Aorta (tissue), 5 donors: ENCODE measurements at regions not wholly inside any gene's neighbourhood (a gene's known extent, or its start where the extent isn't known, plus 50 kb on each side); places are given as distances from the start of the nearest gene placed in this dataset.
A peak's percentile ranks its signal among the peaks of the same experiment; 100 is the strongest.
"Not testable (repeated sequence)": the region's sequence is repeated elsewhere in the genome, so short reads cannot be mapped to it uniquely, and the experiment has no call there.

Source experiments
- ATAC-seq: fragments of 200-7000 bp; cut with Tn5 transposase; one replicate; pipeline ENCODE4 v1.9.1; 2022; ENCODE audit warnings: moderate library complexity; ENCODE audit not compliant: low FRiP score
- DNase-seq, 2 donors: peaks; one replicate each; pipeline ENCODE4 v3.0.0-alpha.2; 2020
- H3K27ac ChIP-seq, 2 donors: one replicate each; pipeline ENCODE4 v1.5.1; 2013; ENCODE audit warnings: low read length in 2 of 2, mild to moderate bottlenecking in 2 of 2, moderate library complexity in 2 of 2, control low read depth in 1 of 2, inconsistent platforms in 1 of 2, low read depth in 1 of 2
- H3K27me3 ChIP-seq, 2 donors: one replicate each; pipeline ENCODE4 v1.6.1; 2013; ENCODE audit warnings: control low read depth in 1 of 2, low read length in 1 of 2, mild to moderate bottlenecking in 1 of 2, moderate library complexity in 1 of 2; ENCODE audit not compliant: insufficient read depth in 2 of 2, control insufficient read depth in 1 of 2
- H3K36me3 ChIP-seq, 2 donors: one replicate each; pipeline ENCODE4 v1.6.1; 2013; ENCODE audit warnings: control low read depth in 1 of 2, low read length in 1 of 2, mild to moderate bottlenecking in 1 of 2; ENCODE audit not compliant: insufficient read depth in 2 of 2, control insufficient read depth in 1 of 2
- H3K4me1 ChIP-seq, 2 donors: one replicate each; pipeline ENCODE4 v1.6.1; 2013; ENCODE audit warnings: low read length in 2 of 2, control low read depth in 1 of 2, mild to moderate bottlenecking in 1 of 2, moderate library complexity in 1 of 2; ENCODE audit not compliant: insufficient read depth in 2 of 2, control insufficient read depth in 1 of 2
- H3K4me3 ChIP-seq, 2 donors: one replicate each; pipeline ENCODE4 v1.5.1; 2013; ENCODE audit warnings: low read length in 2 of 2, control low read depth in 1 of 2, mild to moderate bottlenecking in 1 of 2
- H3K9me3 ChIP-seq: one replicate; pipeline ENCODE4 v1.6.1; 2013; ENCODE audit warnings: mild to moderate bottlenecking, low read length; ENCODE audit not compliant: control insufficient read depth
- WGBS, 2 donors: extraction: QIAGEN DNeasy Blood & Tissue Kit; methylation state at CpG; one replicate each; pipeline ENCODE4 v1.1.7; 2013; 5-methylcytosine and 5-hydroxymethylcytosine counted together
- intact Hi-C, 2 donors: fragments of 100-400 bp; cut with DNase I; formaldehyde crosslinking; loops; one replicate each; pipeline versions ENCODE4 v1.14.2 to v1.15.0; 2022
- donor health status: healthy with polysubstance abuse.
- donor health status: Bipolar disorder and iron deficiency.
- donor health status: DM: no; HTN: no; CAD: no.
- donor health status: DM: no; HTN: no; CAD: no.
- donor health status: DM: yes; HTN: yes; CAD: no.

DNA sequence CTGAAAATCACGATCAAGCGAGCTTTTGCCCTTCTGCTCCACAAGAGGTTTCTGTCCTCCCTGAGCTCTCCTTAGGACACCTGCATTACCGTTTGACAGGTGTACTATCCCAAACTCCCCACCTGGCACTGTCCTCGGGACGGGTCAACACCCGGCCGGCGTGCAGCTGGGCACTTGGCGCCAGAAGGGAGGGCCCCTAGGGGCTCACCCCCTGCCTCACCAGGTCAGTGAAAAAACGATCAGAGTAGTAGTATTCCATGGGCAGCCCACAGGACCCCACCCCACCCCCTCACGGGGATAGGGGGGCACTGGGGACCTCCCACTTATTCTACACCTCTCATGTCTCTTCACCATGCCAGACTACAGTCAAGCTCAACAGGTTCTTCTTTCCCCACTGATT is 117.6 kb upstream of the ANKRD30BL start:
- Histone ChIP-seq H3K27me3 (no peaks in the 10 kb centered on the region), H3K4me3 (no peak overlapping the region), H3K27ac (no peak overlapping the region), H3K9me3 (no peaks in the 10 kb centered on the region), H3K4me1 (no peaks in the 10 kb centered on the region), H3K36me3 (no peaks in the 10 kb centered on the region)
- 89 to 90% methylated on average over 11 of the region's 11 CpGs for WGBS, 2 donors
- ATAC-seq: peak; percentile 47
- no peak for DNase-seq
- intact Hi-C loops: no loop called here

DNA sequence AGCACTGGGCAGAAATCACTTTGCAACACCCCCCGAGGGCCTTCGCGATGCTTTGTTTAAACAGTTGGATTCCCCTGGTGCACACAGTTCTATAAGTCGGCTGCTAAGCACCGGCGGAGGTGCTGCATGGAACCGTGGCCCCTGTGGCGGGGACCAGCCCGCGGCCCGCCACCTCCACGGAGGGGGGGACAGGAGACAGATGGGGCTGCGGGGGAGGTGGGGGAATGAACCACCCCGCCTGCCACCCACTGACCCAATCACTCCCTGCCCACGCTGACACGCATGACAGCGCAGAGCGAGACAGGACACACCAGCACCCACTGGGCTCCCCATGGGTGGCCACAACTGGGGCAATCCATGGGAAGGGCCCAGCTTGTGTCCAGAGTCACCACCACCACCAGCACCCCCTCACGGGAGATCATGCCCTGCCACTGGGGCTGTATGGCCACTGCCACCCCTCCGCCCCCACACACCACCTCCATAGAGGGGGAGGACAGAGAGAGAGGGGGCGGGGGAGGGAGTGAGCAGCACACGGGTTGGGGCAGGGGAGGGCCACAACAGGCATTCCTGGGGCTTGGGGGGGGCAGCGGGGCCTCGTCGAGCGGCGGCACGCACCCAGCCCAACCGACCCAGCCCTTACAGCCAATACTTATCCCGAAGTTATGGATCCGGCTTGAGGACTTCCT is 118.3 kb upstream of the ANKRD30BL start:
- DNase-seq: no peak
- 91 to 93% methylated on average over 31 of the region's 31 CpGs for WGBS, 2 donors
- H3K4me1 ChIP-seq: no peaks in the 10 kb centered on the region
- H3K27ac ChIP-seq: no peak overlapping the region
- ATAC-seq: peak; percentile 57
- intact Hi-C loops: no loop called here
- H3K4me3 ChIP-seq: no peak overlapping the region
- no peaks in the 10 kb centered on the region for H3K36me3 ChIP-seq
- no peaks in the 10 kb centered on the region for H3K27me3 ChIP-seq
- H3K9me3 ChIP-seq: no peaks in the 10 kb centered on the region

DNA sequence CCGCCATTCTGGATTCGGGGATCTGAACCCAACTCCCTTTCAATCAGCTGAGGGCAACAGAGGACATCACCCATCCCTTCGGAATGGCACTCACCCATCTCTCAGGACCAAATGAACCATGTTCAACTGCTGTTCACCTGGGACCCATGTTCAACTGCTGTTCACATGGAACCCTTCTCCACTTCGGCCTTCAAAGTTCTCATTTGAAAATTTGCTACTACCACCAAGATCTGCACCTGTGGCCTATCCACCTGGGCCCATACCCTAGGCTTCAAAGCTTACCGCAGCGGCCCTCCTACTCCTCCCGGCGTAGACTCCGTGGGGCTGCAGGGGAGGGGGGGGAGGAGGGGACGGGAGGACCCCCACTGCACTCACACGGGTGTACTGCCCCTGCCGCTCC is 119.2 kb upstream of the ANKRD30BL start:
- no peak for ATAC-seq
- no peak for DNase-seq
- 90 to 92% methylated on average over 11 to 12 of the region's 12 CpGs for WGBS, 2 donors

DNA sequence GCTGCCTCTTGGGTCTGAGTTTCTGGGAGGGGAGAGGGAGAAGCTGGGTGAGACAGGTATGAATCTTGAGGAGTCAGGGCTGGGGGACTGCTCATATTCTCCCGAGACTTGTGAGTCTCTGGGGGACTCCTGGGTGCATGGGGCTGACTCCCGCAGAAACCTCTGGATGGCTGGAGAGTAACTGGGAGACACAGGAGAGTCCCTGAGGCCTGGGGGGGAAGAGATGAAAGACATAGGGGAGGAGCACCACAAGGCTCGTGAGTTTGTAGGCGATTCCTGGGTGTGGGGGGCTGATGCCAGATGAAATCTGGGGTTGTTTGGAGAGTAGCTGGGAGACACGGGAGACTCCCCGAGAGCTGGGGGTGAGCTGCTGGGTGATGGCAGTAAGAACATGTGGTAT is 120.4 kb upstream of the ANKRD30BL start:
- H3K4me1 ChIP-seq, H3K27me3 ChIP-seq, H3K4me3 ChIP-seq, ATAC-seq, DNase-seq, H3K9me3 ChIP-seq, H3K27ac ChIP-seq, intact Hi-C loops, H3K36me3 ChIP-seq: not testable (repeated sequence)
- 74 to 83% methylated on average over 6 of the region's 6 CpGs for WGBS, 2 donors

More for the DNA sequence above, 119.2 kb upstream of the ANKRD30BL start:
- Histone ChIP-seq H3K4me3 (no peak overlapping the region), H3K4me1 (no peaks in the 10 kb centered on the region), H3K27ac (no peak overlapping the region), H3K36me3 (no peaks in the 10 kb centered on the region), H3K27me3 (no peaks in the 10 kb centered on the region), H3K9me3 (no peaks in the 10 kb centered on the region)
- intact Hi-C loops: no loop called here

DNA sequence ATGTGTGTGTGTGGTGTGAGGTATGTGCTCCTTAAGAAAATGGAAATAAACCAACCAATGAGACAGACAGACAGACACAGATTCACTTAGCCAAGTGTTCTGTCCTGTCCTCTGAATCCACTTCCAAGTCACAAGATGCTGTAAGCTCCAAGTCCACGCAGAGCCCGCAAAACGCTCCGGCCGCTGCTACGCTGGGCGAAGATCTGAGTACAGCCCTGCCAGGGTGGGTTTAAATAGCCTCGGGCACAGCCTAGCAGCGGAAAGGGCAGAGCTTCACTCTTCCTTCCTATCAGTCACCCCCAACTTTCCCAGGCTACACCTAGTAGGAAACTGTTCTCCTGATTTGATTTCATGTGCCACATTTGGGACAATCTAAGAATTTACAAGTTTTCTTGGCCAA is 121.2 kb upstream of the ANKRD30BL start:
- ATAC-seq (no peak), DNase-seq (no peak)
- WGBS, 2 donors: 93 to 94% methylated on average over 9 of the region's 9 CpGs
- no peaks in the 10 kb centered on the region for H3K27me3 ChIP-seq
- H3K27ac ChIP-seq: no peak overlapping the region
- H3K36me3 ChIP-seq: no peaks in the 10 kb centered on the region
- no peaks in the 10 kb centered on the region for H3K4me1 ChIP-seq
- H3K4me3 ChIP-seq: no peak overlapping the region
- intact Hi-C loops: no loop called here
- no peaks in the 10 kb centered on the region for H3K9me3 ChIP-seq

DNA sequence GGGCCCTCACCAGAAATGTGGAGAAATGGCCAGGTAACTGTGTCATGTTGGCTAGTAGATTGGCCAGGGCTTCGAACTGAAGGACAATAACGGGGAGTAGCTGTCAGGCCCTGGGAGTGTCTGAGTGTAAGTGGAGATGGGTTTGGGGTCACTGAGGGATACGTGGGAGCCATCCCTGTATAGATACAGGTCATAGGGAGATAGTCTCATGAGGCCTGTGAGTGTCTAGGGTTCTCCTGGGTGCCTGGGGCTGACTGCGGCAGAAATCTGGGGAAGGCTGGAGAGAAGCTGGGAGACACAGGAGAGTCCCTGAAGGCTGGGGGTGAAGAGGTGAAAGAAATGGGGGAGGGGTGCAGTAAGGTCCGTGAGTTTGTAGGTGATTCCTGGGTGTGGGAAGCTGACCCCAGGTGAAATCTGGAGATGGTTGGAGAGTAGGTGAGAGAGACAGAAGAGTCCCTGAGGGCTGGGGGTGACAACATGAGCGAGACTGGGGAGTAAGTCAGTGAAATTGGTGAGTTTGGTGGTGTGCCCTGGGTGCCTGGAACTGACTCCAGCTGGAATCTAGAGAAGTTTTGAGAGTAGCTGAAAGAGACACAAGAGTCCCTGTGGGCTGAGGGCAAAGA is 124.6 kb upstream of the ANKRD30BL start:
- WGBS, 2 donors: 69 to 79% methylated on average over 6 of the region's 6 CpGs

DNA sequence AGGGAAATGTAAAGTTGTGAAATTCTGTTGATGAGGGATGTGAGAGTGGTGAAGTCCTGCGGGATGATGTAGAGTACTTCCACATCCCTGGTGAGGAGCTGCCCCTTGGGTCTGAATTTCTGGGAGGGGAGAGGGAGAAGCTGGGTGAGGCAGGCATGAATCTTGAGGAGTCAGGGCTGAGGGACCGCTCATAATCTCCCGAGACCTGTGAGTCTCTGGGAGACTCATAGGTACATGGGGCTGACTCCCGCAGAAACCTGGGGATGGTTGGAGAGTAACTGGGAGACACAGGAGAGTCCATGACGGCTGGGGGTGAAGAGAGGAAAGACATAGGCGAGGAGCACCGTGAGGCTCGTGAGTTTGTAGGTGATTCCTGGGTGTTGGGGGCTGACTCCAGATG is 126.2 kb upstream of the ANKRD30BL start:
- H3K36me3 ChIP-seq, ATAC-seq, H3K4me3 ChIP-seq, intact Hi-C loops, H3K27me3 ChIP-seq, H3K27ac ChIP-seq, H3K9me3 ChIP-seq, H3K4me1 ChIP-seq: not testable (repeated sequence)
- 88 to 89% methylated on average over 8 of the region's 8 CpGs for WGBS, 2 donors
- DNase-seq: peak in 1 of 2 donors; percentile 87

More for the DNA sequence above, 124.6 kb upstream of the ANKRD30BL start:
- DNase-seq, H3K9me3 ChIP-seq, H3K4me3 ChIP-seq, H3K4me1 ChIP-seq, H3K36me3 ChIP-seq, H3K27ac ChIP-seq, ATAC-seq, H3K27me3 ChIP-seq, intact Hi-C loops: not testable (repeated sequence)

DNA sequence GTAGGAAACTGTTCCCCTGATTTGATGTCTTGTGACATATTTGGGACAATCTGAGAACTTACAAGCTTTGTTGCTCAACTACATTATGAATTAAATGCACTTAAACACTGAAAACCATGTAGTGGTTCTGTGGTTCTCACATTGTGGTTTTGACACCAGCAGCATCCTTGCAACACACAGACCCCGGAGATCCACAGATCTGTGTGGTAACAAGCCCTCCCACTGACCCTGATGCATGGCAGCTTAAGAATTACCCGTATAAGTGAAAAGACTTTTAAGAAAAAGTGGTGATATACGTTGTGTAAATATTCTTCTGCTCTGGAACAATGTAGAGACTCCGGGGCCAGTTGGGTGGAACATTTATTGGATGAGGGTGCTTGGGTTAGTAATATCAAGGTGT is 127.4 kb upstream of the ANKRD30BL start:
- H3K4me3 ChIP-seq, ATAC-seq, H3K27me3 ChIP-seq, DNase-seq, intact Hi-C loops, H3K27ac ChIP-seq, H3K4me1 ChIP-seq, H3K36me3 ChIP-seq, H3K9me3 ChIP-seq: not testable (repeated sequence)
- 72% methylated on average over 4 of the region's 4 CpGs for WGBS, 2 donors

DNA sequence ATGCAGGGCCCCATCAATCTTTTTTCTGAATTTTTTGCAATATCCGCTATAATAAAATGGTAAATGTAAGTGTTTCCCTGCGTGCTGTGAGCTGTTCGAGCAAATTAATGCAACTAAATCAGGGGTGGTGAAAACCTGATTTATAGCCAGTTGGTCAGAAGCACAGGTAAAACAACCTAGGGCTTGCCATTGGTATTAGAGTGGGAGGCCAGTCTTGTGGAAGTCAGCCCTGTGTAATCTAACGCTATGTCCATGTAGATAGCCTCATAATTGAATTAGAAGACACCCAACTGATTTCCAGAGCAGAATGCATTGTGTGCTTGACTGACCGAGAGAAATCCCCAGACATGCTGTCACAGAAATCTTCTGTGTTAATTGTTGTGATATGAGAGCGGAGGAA is 126.8 kb upstream of the GPR39 start:
- H3K4me3 ChIP-seq, H3K4me1 ChIP-seq, H3K36me3 ChIP-seq, intact Hi-C loops, DNase-seq, H3K27me3 ChIP-seq, H3K27ac ChIP-seq, H3K9me3 ChIP-seq, ATAC-seq: not testable (repeated sequence)
- 71 to 77% methylated on average over 6 of the region's 6 CpGs for WGBS, 2 donors
